PC-9 (cell line): ENCODE measurements at regions not wholly inside any gene's neighbourhood (a gene's known extent, or its start where the extent isn't known, plus 50 kb on each side); places are given as distances from the start of the nearest gene placed in this dataset.

Source experiments
- CTCF ChIP-seq: fragments of 200-600 bp; sonication (generic); conservative IDR thresholded peaks from 2 replicates; pipeline ENCODE4 v1.6.1; 2017; ENCODE audit warnings: mixed run types, antibody characterized with exemption, mild to moderate bottlenecking, moderate library complexity
- EZH2 ChIP-seq: fragments of 200-600 bp; sonication (generic); IDR thresholded peaks from 2 replicates; pipeline ENCODE4 v1.8.0; 2017; ENCODE audit warnings: antibody characterized with exemption, low read depth

DNA sequence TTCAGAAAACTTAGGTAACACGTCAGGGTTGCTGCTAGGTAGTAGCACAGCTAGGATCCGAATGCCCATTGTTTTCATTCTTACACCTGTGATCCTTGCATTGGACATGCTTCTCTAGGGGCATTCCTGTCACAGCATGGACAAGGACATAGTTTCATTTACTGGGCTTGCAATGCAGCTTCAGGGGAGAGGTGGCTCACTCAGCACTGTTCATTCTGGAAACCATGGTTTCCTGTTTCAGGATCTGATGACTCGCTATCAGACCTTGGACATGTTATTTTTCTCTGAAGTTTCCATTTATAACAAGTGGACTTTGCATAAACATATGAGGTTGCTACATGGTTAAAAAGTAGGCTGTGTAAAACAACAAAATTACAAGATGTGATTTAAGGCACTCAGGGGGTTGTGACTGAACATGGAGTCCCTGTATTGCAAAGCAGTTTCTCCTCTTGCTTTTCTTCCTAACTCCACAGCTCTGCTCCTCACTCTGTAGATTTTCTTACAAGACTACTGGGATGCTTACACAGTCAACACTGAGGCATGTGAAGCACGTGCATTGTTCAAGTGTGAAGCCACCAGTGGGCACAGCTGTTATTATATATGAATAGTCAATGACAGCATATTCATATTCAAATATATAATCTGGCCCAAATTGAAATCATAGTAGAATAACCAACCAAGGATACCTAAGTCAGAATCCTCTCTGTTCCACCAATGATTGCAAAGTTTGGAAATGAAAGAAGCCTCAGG is 66.1 kb upstream of the STK32A start:
- TF ChIP-seq CTCF (no peak), EZH2 (no peak)
